NT2/D1 (cell line): ENCODE measurements at regions not wholly inside any gene's neighbourhood (a gene's known extent, or its start where the extent isn't known, plus 50 kb on each side); places are given as distances from the start of the nearest gene placed in this dataset.
"Not testable (repeated sequence)": the region's sequence is repeated elsewhere in the genome, so short reads cannot be mapped to it uniquely, and the experiment has no call there.

Experiments
- SUZ12 ChIP-seq: IDR thresholded peaks from 2 replicates; pipeline ENCODE4 v1.6.1; 2011; ENCODE audit not compliant: insufficient read length, insufficient read depth; ENCODE audit errors: extremely low read depth
- ZNF274 ChIP-seq: IDR thresholded peaks from 2 replicates; pipeline ENCODE4 v1.6.1; 2011; ENCODE audit warnings: mild to moderate bottlenecking, low read depth, low read length

GRCh38 chr13:22952018-22952417, 228.8 kb upstream of the SGCG start:
- not testable (repeated sequence) for TF ChIP-seq ZNF274, SUZ12
